ENCODE measurements at regions not wholly inside any gene's neighbourhood (a gene's known extent, or its start where the extent isn't known, plus 50 kb on each side); places are given as distances from the start of the nearest gene placed in this dataset.

- TF ChIP-seq CTCF (IDR thresholded peaks at IDR 0.05; ENCODE audit: low read depth, low read length) = no peak
- TF ChIP-seq EZH2phosphoT487 (IDR thresholded peaks at IDR 0.05; ENCODE audit: low read depth) = no peak
Observed at GRCh38 chr5:38163636-38164237, 94.6 kb upstream of the EGFLAM start.

Measured in OCI-LY3 (cell line).